GM13977 (cell line): ENCODE measurements at regions not wholly inside any gene's neighbourhood (a gene's known extent, or its start where the extent isn't known, plus 50 kb on each side); places are given as distances from the start of the nearest gene placed in this dataset.

Experiments used
- DNase-seq: peaks from one replicate; pipeline ENCODE4 v3.0.0; 2012; ENCODE audit warnings: low spot score
- CTCF ChIP-seq: IDR thresholded peaks from 2 replicates; pipeline ENCODE4 v1.5.1; 2012; ENCODE audit warnings: mild to moderate bottlenecking, control low read depth; ENCODE audit not compliant: insufficient read depth; ENCODE audit errors: extremely low read depth, missing control alignments
- in situ Hi-C: fragments of 300-500 bp; cut with MboI; formaldehyde crosslinking; loops from one replicate; pipeline ENCODE4 v1.12.0; 2022; ENCODE audit warnings: low sequenced_read_pairs, low pct_unique_long_range_greater_than_20kb, mixed read lengths, inconsistent platforms; ENCODE audit not compliant: unreplicated experiment

GRCh38 chr3:82572721-82573120 lies 811.3 kb upstream of the GBE1 start:
- TF ChIP-seq CTCF = no peak
- DNase-seq = no peak
- in situ Hi-C loops = no loop called here

DNA sequence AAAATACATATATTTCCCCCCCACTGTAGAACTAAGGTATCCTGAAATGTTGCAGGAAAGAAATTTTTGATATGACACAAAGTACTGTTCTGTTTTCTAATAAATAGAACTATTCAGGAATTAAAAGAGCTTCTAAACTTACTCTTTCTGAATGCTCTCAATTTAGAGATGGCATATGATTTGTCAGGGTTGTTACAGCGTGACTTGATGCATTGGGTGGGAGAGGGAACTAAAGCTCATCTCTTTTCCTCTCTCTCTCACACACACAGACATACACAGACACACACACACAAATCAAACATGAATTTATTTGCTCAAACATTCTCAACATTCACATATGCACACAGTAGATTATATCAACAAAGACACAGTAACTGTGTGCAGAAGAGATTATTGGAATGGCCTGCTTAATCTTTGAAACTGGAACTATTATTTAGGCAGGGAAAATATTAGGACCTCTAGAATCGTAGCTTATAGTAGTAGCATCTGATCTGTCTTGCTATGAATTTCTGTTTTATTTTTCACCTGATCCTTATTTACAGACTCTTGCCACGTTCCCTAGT lies 807.4 kb upstream of the GBE1 start:
- no peak for TF ChIP-seq CTCF
- in situ Hi-C loops = no loop called here
- no peak for DNase-seq

GRCh38 chr3:82567029-82567600 lies 805.7 kb upstream of the GBE1 start:
- in situ Hi-C loops = no loop called here

GRCh38 chr3:82562896-82563295 lies 801.5 kb upstream of the GBE1 start:
- in situ Hi-C loops = no loop called here
- TF ChIP-seq CTCF = no peak
- DNase-seq = no peak

More at GRCh38 chr3:82567029-82567600, 805.7 kb upstream of the GBE1 start:
- DNase-seq = no peak
- TF ChIP-seq CTCF = no peak

GRCh38 chr3:82561784-82562183 lies 800.3 kb upstream of the GBE1 start:
- in situ Hi-C loops = no loop called here
- TF ChIP-seq CTCF = no peak
- no peak for DNase-seq

DNA sequence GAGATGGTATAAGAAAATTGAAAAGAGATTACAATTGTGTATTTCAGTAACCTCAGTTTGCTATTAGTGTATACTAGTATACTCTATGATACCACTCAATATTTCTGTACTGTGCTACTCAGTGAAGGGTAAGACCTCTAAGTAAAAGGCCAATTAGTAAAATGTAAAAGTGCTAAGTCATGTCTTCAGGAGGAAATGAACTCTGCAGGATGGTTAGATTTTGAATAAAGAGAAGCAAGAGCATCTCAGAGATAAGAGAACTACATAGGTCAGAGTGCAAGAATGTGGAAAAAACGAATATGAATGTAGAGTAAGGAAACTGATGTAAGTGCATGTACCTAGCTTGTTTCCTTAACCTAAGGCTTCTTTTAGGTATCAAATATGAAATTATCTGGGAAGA lies 796.6 kb upstream of the GBE1 start:
- in situ Hi-C loops = no loop called here

More for the DNA sequence above, 796.6 kb upstream of the GBE1 start:
- no peak for DNase-seq
- TF ChIP-seq CTCF = no peak
